ENCODE measurements at regions not wholly inside any gene's neighbourhood (a gene's known extent, or its start where the extent isn't known, plus 50 kb on each side); places are given as distances from the start of the nearest gene placed in this dataset.

DNA sequence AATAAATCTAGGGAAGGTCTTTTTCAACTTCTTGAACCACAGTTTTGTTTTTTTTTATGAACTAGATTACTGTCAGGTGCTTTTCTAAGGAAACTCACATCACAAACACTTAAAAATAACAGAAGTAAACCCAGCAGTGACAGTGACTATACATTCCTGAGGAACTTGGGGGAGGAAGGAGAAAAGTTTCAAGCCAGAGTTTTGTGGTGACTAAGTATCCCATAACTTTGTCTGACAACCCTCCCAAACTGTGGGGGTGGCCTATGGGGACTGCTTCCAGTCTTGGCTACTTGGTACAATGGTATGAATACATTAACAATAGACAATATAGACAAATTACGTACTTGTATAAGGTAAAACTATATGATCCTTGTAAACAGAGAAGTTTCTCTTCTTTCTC, 202.5 kb upstream of the MAN1A1 start:
- Histone ChIP-seq H3K9ac (ENCODE audit: low read depth in 2 of 2, low read length in 2 of 2) (no peak overlapping the region), H3K27ac (no peak overlapping the region), H3K4me1 (no peaks in the 10 kb centered on the region), H3K4me3 (no peak overlapping the region), H3K9me3 (no peaks in the 10 kb centered on the region), H3K36me3 (no peaks in the 10 kb centered on the region), H3K27me3 (no peaks in the 10 kb centered on the region)
- DNase-seq = no peak
- intact Hi-C loops (cut with DNase I) = no loop called here
- TF ChIP-seq, protein P1, sequence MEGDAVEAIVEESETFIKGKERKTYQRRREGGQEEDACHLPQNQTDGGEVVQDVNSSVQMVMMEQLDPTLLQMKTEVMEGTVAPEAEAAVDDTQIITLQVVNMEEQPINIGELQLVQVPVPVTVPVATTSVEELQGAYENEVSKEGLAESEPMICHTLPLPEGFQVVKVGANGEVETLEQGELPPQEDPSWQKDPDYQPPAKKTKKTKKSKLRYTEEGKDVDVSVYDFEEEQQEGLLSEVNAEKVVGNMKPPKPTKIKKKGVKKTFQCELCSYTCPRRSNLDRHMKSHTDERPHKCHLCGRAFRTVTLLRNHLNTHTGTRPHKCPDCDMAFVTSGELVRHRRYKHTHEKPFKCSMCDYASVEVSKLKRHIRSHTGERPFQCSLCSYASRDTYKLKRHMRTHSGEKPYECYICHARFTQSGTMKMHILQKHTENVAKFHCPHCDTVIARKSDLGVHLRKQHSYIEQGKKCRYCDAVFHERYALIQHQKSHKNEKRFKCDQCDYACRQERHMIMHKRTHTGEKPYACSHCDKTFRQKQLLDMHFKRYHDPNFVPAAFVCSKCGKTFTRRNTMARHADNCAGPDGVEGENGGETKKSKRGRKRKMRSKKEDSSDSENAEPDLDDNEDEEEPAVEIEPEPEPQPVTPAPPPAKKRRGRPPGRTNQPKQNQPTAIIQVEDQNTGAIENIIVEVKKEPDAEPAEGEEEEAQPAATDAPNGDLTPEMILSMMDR (IDR thresholded peaks at IDR 0.05) = no peak

DNA sequence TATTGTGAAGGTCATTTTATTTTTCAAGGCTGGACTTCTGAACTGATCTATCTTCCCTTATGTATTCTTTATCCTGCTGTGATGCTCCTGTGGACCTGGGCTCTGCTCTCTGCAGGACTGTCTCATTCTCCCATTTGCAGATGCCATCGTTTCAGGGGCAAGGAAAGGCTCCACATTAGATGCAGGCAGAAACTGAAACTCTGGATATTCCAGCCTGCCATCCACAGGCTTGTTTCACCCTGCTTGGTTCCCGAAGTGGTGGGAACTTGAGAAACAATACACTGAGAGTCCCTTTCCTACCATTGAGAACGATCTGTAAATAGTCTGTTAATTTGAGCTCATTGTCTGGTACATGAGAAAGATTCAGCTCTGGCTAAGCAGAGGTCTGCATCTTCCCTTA, 197.5 kb upstream of the MAN1A1 start:
- Histone ChIP-seq H3K36me3 (no peaks in the 10 kb centered on the region), H3K9ac (ENCODE audit: low read depth in 2 of 2, low read length in 2 of 2) (no peak overlapping the region), H3K27ac (no peak overlapping the region), H3K4me3 (no peak overlapping the region), H3K9me3 (no peaks in the 10 kb centered on the region), H3K27me3 (no peaks in the 10 kb centered on the region), H3K4me1 (no peaks in the 10 kb centered on the region)
- intact Hi-C loops (cut with DNase I) = no loop called here
- TF ChIP-seq, protein P1 (IDR thresholded peaks at IDR 0.05) = no peak
- no peak for DNase-seq

DNA sequence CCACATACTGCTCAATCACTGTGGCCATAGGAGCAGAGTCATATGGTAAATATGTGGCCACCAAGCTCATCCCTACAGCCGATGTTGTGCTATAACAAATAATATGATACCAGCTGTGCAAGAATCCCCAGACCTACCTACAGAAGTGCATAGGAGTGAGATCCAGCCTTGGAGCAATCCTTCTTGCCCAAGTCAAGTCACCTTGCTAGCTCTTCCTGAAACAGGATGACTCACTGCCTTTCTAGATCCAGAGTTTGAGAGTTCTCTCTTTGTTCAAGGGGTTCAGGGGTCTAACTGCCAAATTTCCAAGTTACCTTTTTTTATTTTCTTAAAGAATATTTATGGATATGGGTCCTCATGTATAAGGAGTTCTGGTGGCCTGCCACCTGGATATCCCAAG, 195.7 kb upstream of the MAN1A1 start:
- H3K9me3 ChIP-seq = no peaks in the 10 kb centered on the region
- no peak overlapping the region for H3K27ac ChIP-seq
- no peak overlapping the region for H3K9ac ChIP-seq (ENCODE audit: low read depth in 2 of 2, low read length in 2 of 2)
- no peaks in the 10 kb centered on the region for H3K36me3 ChIP-seq
- TF ChIP-seq, protein P1 (IDR thresholded peaks at IDR 0.05) = no peak
- DNase-seq = no peak
- intact Hi-C loops (cut with DNase I) = no loop called here
- no peaks in the 10 kb centered on the region for H3K4me1 ChIP-seq
- no peaks in the 10 kb centered on the region for H3K27me3 ChIP-seq
- no peak overlapping the region for H3K4me3 ChIP-seq

DNA sequence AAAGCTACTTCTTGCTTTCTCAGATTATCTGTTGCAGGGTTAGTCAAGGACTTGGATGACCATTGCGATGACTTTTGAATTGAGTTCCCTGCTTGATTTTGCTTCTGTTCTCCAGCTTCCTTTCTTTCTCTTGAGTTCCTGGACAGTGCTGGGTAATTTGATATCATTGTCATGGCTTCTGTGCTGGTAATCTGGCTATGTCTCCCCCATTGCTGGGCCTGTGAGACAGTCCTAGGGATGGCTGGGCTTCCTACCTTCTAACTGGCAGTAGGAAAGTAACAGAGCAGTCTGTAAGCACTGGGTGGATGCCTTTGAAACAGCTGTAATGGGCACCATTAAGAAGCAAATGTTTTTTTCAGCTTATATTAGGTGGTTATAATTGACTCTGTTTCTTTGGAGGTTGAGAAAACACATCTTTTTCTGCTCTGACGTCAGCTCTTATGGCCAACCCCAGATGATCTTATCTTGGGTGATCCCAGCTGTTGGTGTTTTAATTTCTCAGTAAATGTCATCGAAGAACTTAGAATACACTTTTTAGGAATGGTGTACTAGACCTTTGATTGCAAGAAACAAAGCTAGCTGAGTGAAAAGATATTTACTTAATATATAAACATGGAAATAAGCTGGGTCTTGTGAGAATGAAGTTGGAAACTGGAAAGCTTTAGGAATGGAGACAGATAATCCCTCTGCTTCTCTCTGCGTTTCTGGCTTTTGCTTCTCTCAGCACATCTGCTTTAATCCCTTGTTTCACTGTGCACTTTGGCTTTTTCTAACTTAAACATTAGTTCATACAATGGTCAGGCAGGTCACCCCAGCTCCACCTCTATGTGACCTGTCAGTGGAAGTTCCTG, 195.0 kb upstream of the MAN1A1 start:
- Histone ChIP-seq H3K27me3 (no peaks in the 10 kb centered on the region), H3K9me3 (no peaks in the 10 kb centered on the region), H3K36me3 (no peaks in the 10 kb centered on the region), H3K4me1 (no peaks in the 10 kb centered on the region), H3K27ac (no peak overlapping the region), H3K4me3 (no peak overlapping the region), H3K9ac (ENCODE audit: low read depth in 2 of 2, low read length in 2 of 2) (no peak overlapping the region)
- TF ChIP-seq, protein P1 (IDR thresholded peaks at IDR 0.05) = no peak
- DNase-seq = no peak
- intact Hi-C loops (cut with DNase I) = no loop called here

DNA sequence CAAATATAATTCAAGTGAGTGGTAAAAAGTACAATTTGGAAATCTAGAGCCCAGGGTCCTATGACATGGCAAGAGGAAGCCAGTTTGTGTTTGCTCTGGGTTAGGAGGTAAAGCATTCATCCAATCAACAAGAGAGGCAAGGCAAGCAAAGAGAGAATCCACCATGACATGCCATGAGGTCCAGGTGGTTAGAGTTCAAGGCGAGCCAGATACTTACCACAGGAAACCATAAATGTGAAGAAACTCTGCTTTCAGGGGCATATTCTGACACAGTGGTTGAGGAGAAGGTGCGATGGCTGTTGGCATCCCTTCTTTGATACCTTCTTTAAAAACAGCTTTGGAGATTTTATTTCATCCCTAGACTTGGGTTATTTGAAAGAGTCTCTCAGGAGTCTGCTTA, 193.8 kb upstream of the MAN1A1 start:
- no peak overlapping the region for H3K9ac ChIP-seq (ENCODE audit: low read depth in 2 of 2, low read length in 2 of 2)
- H3K27ac ChIP-seq = no peak overlapping the region
- TF ChIP-seq, protein P1 (IDR thresholded peaks at IDR 0.05) = no peak
- H3K4me1 ChIP-seq = no peaks in the 10 kb centered on the region
- intact Hi-C loops (cut with DNase I) = no loop called here
- no peak for DNase-seq
- no peaks in the 10 kb centered on the region for H3K27me3 ChIP-seq
- no peaks in the 10 kb centered on the region for H3K36me3 ChIP-seq
- H3K4me3 ChIP-seq = no peak overlapping the region
- no peaks in the 10 kb centered on the region for H3K9me3 ChIP-seq

Measured in colonic mucosa (tissue), 4 donors.